ENCODE measurements at regions not wholly inside any gene's neighbourhood (a gene's known extent, or its start where the extent isn't known, plus 50 kb on each side); places are given as distances from the start of the nearest gene placed in this dataset.

- Histone ChIP-seq H2AFZ (ENCODE audit: low read length) (no peak overlapping the region), H3K79me2 (ENCODE audit: insufficient read depth, low read length) (no peaks in the 10 kb centered on the region), H4K20me1 (ENCODE audit: insufficient read depth, low read length) (no peaks in the 10 kb centered on the region), H3K4me3 (replicated peaks in 1 of 3; ENCODE audit: insufficient read depth in 1 of 3, low read depth in 2 of 3, low read length in 3 of 3) (no peak overlapping the region), H3K36me3 (replicated peaks in 1 of 2; ENCODE audit: control insufficient read depth in 1 of 2, insufficient read depth in 2 of 2, low read length in 2 of 2) (no peaks in the 10 kb centered on the region), H3K27ac (ENCODE audit: extremely low read length, insufficient read depth, low read length) (no peak overlapping the region), H3K9ac (ENCODE audit: insufficient read depth, low read depth, low read length) (no peak overlapping the region), H3K9me3 (ENCODE audit: low read length) (peaks cover 15% of the 10 kb centered on the region), H3K4me1 (ENCODE audit: insufficient read depth, low read length) (peaks cover 12% of the 10 kb centered on the region; the same call in 1 of the 2 replicates), H3K27me3 (ENCODE audit: control insufficient read depth in 1 of 2, insufficient read depth in 2 of 2, low read length in 2 of 2) (no peaks in the 10 kb centered on the region), H3K4me2 (ENCODE audit: low read depth, low read length) (no peak overlapping the region)
- ChIA-PET CTCF (ENCODE audit: low intra/inter-chr PET ratio, low total read pairs) (no interaction called here), POLR2A (no interaction called here)
- in situ Hi-C loops (cut with HindIII; ENCODE audit: extremely low pct_ligation_motif_present, low pct_unique_long_range_greater_than_20kb) (no loop called here), intact Hi-C loops (cut with micrococcal nuclease; ENCODE audit: unreplicated experiment) (no loop called here)
- ATAC-seq (no peak), FAIRE-seq (no peak), DNase-seq (ENCODE audit: low spot score) (no peak)
- TF ChIP-seq ZBTB4 (CRISPR knock-in tag; IDR thresholded peaks at IDR 0.05; ENCODE audit: borderline replicate concordance) (no peak), REXO4 (CRISPR knock-in tag; IDR thresholded peaks at IDR 0.05; ENCODE audit: borderline replicate concordance) (no peak), ZNF576 (CRISPR knock-in tag; IDR thresholded peaks at IDR 0.05) (no peak), GATAD2A (CRISPR knock-in tag; IDR thresholded peaks at IDR 0.05) (no peak), ZNF496 (CRISPR knock-in tag; IDR thresholded peaks at IDR 0.05; ENCODE audit: insufficient replicate concordance) (no peak), ZNF329 (CRISPR knock-in tag; IDR thresholded peaks at IDR 0.05; ENCODE audit: low read depth) (no peak), ZNF136 (CRISPR knock-in tag; IDR thresholded peaks at IDR 0.05; ENCODE audit: low read depth) (no peak), HMG20B (CRISPR knock-in tag; conservative IDR thresholded peaks at IDR 0.05) (no peak), SETDB1 (CRISPR knock-in tag; IDR thresholded peaks at IDR 0.05; ENCODE audit: borderline replicate concordance) (no peak), ASH2L (IDR thresholded peaks at IDR 0.05; ENCODE audit: insufficient read length, low read depth, low read length) (no peak), SSRP1 (CRISPR knock-in tag; IDR thresholded peaks at IDR 0.05) (no peak)
- WGBS (ENCODE audit: low lambda C conversion rate): 30% methylated on average over 3 of the region's 3 CpGs
- BruUV-seq (replicated peaks): no TSS peak
Observed at GRCh38 chr6:147048930-147049329, 155.3 kb upstream of the STXBP5 start.
